Medulla oblongata (tissue), 1 donor: ENCODE measurements at regions not wholly inside any gene's neighbourhood (a gene's known extent, or its start where the extent isn't known, plus 50 kb on each side); places are given as distances from the start of the nearest gene placed in this dataset.

ENCODE experiments used
- DNase-seq: peaks from one replicate; pipeline ENCODE4 v3.0.0-alpha.2; 2015; ENCODE audit errors: extremely low spot score

DNA sequence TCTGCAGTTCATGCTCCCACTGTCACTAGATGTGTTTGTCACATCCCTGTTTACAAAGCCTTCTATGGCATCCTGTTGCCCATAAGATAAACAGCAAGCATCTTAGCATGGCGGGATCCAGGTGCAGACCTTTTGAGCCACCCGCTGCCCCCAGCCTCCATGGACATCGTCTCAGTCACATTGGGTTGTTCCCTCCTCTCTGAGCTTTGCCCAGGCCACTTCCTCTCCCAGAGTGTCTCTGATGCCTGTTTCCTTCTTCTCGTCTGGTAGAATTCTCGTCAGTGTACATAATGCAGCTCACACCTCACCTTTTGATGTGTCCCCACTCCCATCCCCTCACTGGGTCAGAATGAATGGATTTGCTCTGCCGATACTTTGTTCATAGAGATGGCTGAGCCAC lies 239.0 kb upstream of the APCDD1 start:
- peak; percentile 45 for DNase-seq

- DNase-seq = no peak
Measured at GRCh38 chr18:10216791-10217190, 237.6 kb upstream of the APCDD1 start.

- no peak for DNase-seq
Measured at GRCh38 chr18:10217211-10217610, 237.2 kb upstream of the APCDD1 start.

DNA sequence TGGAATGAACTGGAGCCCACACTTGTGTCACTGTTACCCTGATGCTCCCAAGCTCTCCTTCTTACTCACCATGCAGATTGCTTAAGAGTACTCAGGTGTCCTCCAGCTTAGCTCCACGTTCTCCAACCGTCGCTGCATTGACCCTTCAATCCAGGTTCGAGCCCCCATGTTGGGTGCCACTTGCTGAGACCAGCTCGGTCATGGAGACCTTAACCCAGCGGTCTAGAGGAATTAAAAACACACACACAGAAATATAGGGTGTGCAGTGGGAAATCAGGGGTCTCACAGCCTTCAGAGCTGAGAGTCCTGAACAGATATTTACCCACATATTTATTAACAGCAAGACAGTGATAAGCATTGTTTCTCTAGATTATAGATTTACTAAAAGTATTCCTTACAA lies 229.1 kb upstream of the APCDD1 start:
- DNase-seq = no peak

GRCh38 chr18:10226971-10227370 lies 227.5 kb upstream of the APCDD1 start:
- DNase-seq = no peak

DNA sequence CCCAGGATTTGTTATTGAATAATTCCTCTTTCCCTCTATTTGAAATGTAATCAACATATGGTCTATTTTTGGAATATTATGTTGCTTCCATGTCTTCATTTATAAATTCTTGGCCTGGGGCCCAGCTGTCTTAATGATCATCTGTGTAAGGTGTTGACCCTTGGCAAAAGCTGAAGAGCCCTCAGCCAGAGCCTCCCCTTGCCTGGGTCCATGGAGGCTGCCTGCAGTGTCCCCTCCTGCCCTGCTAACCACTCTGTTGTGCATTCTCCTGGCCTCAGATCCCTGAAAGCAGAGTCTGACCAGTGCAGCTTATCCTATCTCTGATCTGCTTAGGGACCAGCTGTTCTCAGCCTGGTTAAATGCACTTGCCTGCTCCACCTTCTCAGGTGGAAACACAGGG lies 226.1 kb upstream of the APCDD1 start:
- no peak for DNase-seq

- DNase-seq = no peak
Measured at GRCh38 chr18:10229458-10229857, 225.0 kb upstream of the APCDD1 start.

DNA sequence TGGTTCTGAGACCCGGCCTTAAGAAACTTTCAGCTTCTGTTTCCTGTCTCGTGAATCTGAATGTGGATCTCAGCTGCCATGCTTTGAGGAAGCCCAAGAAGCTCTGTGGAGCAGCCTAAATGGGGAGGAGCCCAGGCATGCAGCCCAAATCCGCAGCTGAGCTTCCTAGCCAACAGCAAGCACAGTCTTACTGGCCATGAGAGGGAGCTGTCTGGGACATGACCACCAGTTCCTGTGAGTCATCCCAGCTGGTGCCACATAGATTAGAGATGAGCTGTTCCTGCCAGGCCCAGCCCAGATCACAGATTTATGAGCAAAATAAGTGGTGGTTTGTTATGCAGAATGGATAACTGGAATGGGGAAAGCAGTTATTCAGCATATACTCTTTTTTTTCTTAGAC lies 224.4 kb upstream of the APCDD1 start:
- no peak for DNase-seq

DNA sequence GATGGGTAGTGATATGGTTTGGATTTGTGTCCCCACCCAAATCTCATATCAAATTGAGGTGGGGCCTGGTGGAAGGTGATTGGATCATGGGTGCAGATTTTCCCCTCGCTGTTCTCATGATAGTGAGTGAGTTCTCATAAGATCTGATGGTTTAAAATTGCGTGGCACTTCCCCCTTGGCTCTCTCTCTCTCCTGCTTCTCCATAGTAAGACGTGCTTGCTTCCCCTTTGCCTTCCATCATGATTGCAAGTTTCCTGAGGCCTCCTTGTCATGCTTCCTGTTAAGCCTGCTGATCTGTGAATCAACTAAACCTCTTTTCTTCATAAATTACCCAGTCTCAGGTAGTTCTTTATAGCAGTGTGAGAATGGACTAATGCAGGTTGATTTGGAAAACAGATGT lies 223.2 kb upstream of the APCDD1 start:
- DNase-seq = no peak

DNA sequence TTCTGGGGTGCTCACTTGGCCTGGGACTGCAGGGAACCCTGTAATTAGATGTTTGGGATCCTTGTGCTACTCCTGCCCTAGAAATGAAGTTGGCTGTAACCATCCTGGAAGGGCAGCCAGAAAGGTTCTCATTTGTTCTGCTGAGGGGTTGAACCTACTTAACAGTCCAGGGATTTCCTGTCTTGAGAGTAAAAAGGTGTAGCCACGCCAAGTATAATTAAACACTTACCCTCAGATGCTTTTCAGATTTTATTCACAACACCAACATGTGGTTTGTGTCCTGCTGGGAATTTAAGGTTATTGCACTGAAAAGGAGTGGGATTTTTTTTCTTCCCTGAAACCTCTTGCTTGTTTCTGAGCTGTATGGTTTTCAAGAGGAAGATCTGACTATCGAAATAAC lies 222.4 kb upstream of the APCDD1 start:
- peak; percentile 57 for DNase-seq

- DNase-seq = no peak
Measured at GRCh38 chr18:10233082-10233875, 221.2 kb upstream of the APCDD1 start.

DNA sequence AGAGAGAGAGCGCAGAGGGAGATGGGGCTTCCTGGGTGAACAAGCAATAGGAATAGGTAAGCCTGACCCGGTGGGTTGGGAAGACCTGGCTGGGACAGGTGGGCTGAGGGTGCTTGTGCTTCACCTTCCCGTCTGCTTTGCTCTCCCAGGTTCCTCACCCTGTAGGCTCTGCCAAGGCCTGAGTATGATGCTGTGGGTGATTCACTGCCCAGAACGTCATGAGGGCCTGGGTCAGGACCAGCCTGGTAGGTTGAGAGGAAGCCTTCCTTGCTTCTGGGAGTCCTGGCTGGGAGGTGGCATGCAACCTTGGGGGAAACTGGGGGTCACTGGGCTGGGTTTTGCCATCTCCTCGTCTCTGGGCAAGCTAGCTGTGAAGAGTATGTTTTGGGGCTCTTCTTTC lies 220.2 kb upstream of the APCDD1 start:
- no peak for DNase-seq

- DNase-seq = no peak
Measured at GRCh38 chr18:10234912-10235660, 219.3 kb upstream of the APCDD1 start.

- no peak for DNase-seq
Measured at GRCh38 chr18:10235661-10235952, 218.8 kb upstream of the APCDD1 start.

DNA sequence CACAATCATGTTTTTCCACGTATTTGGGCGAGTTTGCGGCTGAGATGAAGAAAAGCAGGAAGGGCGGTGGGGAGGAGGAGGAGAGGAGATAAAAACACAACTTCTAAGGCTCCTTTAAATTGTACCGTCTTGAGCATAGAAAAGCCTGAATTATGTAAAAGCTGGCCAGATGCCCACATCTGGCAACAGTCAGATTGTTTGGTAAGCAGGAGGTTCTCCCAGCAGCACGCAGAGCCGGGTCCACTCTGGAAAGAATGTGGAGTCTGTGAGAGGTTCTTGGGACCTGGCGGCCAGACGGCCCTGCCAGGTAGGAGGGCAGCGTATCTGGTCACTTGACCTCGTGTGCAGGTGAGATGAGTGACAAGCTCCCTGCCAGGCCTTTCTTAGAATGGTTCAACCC lies 215.3 kb upstream of the APCDD1 start:
- DNase-seq = no peak

DNA sequence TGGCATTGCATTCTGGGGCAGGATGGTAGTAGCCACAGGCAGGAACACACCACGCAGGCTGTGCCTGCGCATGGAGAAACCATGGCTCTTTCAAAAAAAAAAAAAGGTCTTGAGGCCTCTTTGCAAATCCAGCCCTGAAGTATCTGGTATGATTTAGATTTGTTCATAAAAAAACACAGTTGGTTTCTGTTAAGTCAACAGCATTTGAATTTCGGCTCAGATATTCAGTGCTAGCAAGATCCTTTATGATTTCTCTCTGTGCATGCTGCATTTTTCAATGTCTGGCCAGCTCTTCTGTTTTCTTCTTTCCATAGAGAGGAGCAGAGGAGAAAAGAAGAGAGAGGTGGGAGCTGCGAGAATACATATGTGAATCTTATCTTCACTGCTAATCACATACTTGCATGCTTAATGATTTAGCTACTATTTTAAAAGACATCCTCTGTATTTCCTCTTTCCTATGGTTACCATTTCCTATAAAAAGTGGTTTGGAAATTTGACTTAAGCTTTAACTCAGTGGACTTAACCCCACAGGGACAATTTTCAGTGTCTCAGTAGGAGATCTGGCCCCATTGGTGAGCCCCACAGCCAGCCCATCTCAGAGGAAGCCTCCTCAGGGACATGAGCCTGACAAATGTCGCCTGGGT lies 214.3 kb upstream of the APCDD1 start:
- DNase-seq = no peak

DNA sequence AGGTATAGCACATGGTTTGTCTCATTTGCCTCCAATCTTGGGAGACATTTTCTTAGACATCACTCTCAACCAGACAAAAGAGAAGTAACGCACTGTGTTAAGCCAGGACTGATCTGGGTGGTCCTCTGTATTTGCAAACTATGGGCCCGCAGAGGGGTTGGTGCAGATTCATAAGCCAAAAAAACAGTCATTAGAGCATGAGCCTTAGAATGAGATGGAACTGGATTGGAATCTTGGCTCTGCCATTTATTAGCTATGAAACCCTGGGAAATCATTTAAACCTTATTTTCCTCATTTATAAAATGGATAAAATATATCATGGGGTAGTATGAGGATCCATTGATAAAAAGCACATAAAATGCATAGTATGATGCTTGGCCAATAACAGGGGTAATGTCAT lies 213.5 kb upstream of the APCDD1 start:
- DNase-seq = no peak

- no peak for DNase-seq
Measured at GRCh38 chr18:10241579-10241978, 212.9 kb upstream of the APCDD1 start.

- DNase-seq = peak; percentile 57
Measured at GRCh38 chr18:10242936-10243680, 211.3 kb upstream of the APCDD1 start.

GRCh38 chr18:10244341-10244740 lies 210.1 kb upstream of the APCDD1 start:
- no peak for DNase-seq

GRCh38 chr18:10245031-10245845 lies 209.2 kb upstream of the APCDD1 start:
- no peak for DNase-seq

DNA sequence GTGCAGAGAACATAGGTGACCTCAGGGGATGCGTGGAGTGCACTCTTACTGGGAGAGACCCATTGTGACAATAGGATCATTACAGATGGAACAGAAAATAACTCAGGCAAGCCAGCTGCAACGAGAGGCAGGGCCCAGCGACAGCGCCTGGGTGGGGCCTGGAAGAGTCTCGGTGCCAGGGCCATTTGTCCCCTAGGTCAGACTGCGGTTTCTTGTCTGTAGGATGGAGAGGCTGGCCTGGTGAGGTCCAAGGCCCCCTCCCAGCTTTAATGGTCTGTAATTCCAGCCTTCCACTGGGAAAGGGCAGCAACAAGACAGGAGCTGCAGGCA lies 208.6 kb upstream of the APCDD1 start:
- DNase-seq = no peak
